Tibial nerve (tissue), 4 donors: ENCODE measurements at regions not wholly inside any gene's neighbourhood (a gene's known extent, or its start where the extent isn't known, plus 50 kb on each side); places are given as distances from the start of the nearest gene placed in this dataset.

Experiments used
- DNase-seq, 2 donors: peaks; one replicate each; pipeline ENCODE4 v3.0.0-alpha.2; 2019; ENCODE audit warnings: low spot score in 2 of 2
- H3K27ac ChIP-seq, 4 donors: fragments of 200-600 bp; sonication (generic) in 3 of 4; one replicate each; pipeline ENCODE4 v1.5.1; 2017 to 2019; ENCODE audit warnings: mild to moderate bottlenecking in 1 of 4
- H3K27me3 ChIP-seq, 2 donors: fragments of 200-600 bp; sonication (generic) in 1 of 2; one replicate each; pipeline versions ENCODE4 v1.5.1 to v1.6.0; 2017 to 2019
- H3K36me3 ChIP-seq, 3 donors: fragments of 200-600 bp; sonication (generic); one replicate each; pipeline ENCODE4 v1.5.1; 2018 to 2019
- H3K4me1 ChIP-seq, 4 donors: fragments of 200-600 bp; sonication (generic) in 3 of 4; one replicate each; pipeline ENCODE4 v1.5.1; 2017 to 2019
- H3K4me3 ChIP-seq, 4 donors: fragments of 200-600 bp; sonication (generic) in 3 of 4; one replicate each; pipeline ENCODE4 v1.5.1; 2017 to 2019; ENCODE audit warnings: mild to moderate bottlenecking in 1 of 4, moderate library complexity in 1 of 4
- H3K9me3 ChIP-seq, 4 donors: fragments of 200-600 bp; sonication (generic) in 3 of 4; one replicate each; pipeline ENCODE4 v1.5.1; 2017 to 2019
- CTCF ChIP-seq, 5 experiments: fragments of 200-600 bp in 3 of 5; fragments of 450-650 bp in 2 of 5; sonication (generic) in 3 of 5; IDR thresholded peaks; one replicate each; pipeline ENCODE4 v1.5.1; 2016 to 2019; ENCODE audit warnings: antibody characterized with exemption in 5 of 5, mild to moderate bottlenecking in 3 of 5, moderate library complexity in 2 of 5
- EP300 ChIP-seq, 2 donors: sonication (generic); formaldehyde crosslinking; IDR thresholded peaks; one replicate each; pipeline ENCODE4 v1.6.1; 2017; ENCODE audit warnings: antibody characterized with exemption in 2 of 2, mild to moderate bottlenecking in 1 of 2
- POLR2A ChIP-seq, 2 donors: fragments of 450-650 bp; IDR thresholded peaks; one replicate each; pipeline ENCODE4 v1.6.1; 2017; ENCODE audit warnings: antibody characterized with exemption in 2 of 2, mild to moderate bottlenecking in 2 of 2, moderate library complexity in 2 of 2
- WGBS, 2 donors: methylation state at CpG; one replicate each; pipeline ENCODE4 v1.1.5; 2018; 5-methylcytosine and 5-hydroxymethylcytosine counted together

GRCh38 chr18:76219023-76219422 lies 276.0 kb downstream of the ZNF516 start:
- TF ChIP-seq POLR2A (IDR thresholded peaks at IDR 0.05) (no peak), EP300 (IDR thresholded peaks at IDR 0.05) (no peak), CTCF (IDR thresholded peaks at IDR 0.05) (no peak)
- DNase-seq = no peak
- H3K9me3 ChIP-seq = no peaks in the 10 kb centered on the region
- H3K4me3 ChIP-seq = no peak overlapping the region
- H3K27me3 ChIP-seq = no peaks in the 10 kb centered on the region
- no peaks in the 10 kb centered on the region for H3K36me3 ChIP-seq
- WGBS, 2 donors = 75 to 81% methylated on average over 8 of the region's 8 CpGs
- H3K4me1 ChIP-seq = no peaks in the 10 kb centered on the region
- no peak overlapping the region for H3K27ac ChIP-seq

GRCh38 chr18:76216096-76216495 lies 278.9 kb downstream of the ZNF516 start:
- Histone ChIP-seq H3K4me1 (no peaks in the 10 kb centered on the region), H3K36me3 (no peaks in the 10 kb centered on the region), H3K9me3 (no peaks in the 10 kb centered on the region), H3K4me3 (no peak overlapping the region), H3K27me3 (no peaks in the 10 kb centered on the region), H3K27ac (no peak overlapping the region)
- WGBS, 2 donors = 97% methylated on average over 1 of the region's 1 CpG
- TF ChIP-seq EP300 (IDR thresholded peaks at IDR 0.05) = no peak
- TF ChIP-seq CTCF (IDR thresholded peaks at IDR 0.05) = no peak
- TF ChIP-seq POLR2A (IDR thresholded peaks at IDR 0.05) = no peak
- DNase-seq = no peak

- no peaks in the 10 kb centered on the region for H3K9me3 ChIP-seq
- DNase-seq = no peak
- TF ChIP-seq POLR2A (IDR thresholded peaks at IDR 0.05) (no peak), CTCF (IDR thresholded peaks at IDR 0.05) (no peak), EP300 (IDR thresholded peaks at IDR 0.05) (no peak)
These were observed 281.1 kb downstream of the ZNF516 start for GRCh38 chr18:76213991-76214390.

GRCh38 chr18:76212960-76213359 lies 282.1 kb downstream of the ZNF516 start:
- DNase-seq = no peak
- H3K4me3 ChIP-seq = no peak overlapping the region
- TF ChIP-seq CTCF (IDR thresholded peaks at IDR 0.05) (no peak), EP300 (IDR thresholded peaks at IDR 0.05) (no peak), POLR2A (IDR thresholded peaks at IDR 0.05) (no peak)
- H3K9me3 ChIP-seq = no peaks in the 10 kb centered on the region
- 64 to 70% methylated on average over 7 of the region's 7 CpGs for WGBS, 2 donors
- H3K27me3 ChIP-seq = no peaks in the 10 kb centered on the region
- H3K27ac ChIP-seq = no peak overlapping the region
- H3K36me3 ChIP-seq = no peaks in the 10 kb centered on the region
- H3K4me1 ChIP-seq = no peaks in the 10 kb centered on the region

More at GRCh38 chr18:76213991-76214390, 281.1 kb downstream of the ZNF516 start:
- Histone ChIP-seq H3K27ac (no peak overlapping the region), H3K27me3 (no peaks in the 10 kb centered on the region), H3K4me1 (no peaks in the 10 kb centered on the region), H3K36me3 (no peaks in the 10 kb centered on the region), H3K4me3 (no peak overlapping the region)
- 44 to 56% methylated on average over 3 of the region's 3 CpGs for WGBS, 2 donors

- DNase-seq = no peak
- H3K36me3 ChIP-seq = no peaks in the 10 kb centered on the region
- H3K9me3 ChIP-seq = no peaks in the 10 kb centered on the region
- no peak overlapping the region for H3K27ac ChIP-seq
- WGBS, 2 donors = 88 to 90% methylated on average over 7 of the region's 7 CpGs
- H3K4me3 ChIP-seq = no peak overlapping the region
- no peaks in the 10 kb centered on the region for H3K27me3 ChIP-seq
- H3K4me1 ChIP-seq = no peaks in the 10 kb centered on the region
- no peak for TF ChIP-seq POLR2A (IDR thresholded peaks at IDR 0.05)
- no peak for TF ChIP-seq CTCF (IDR thresholded peaks at IDR 0.05)
These were observed 285.4 kb downstream of the ZNF516 start for GRCh38 chr18:76209597-76209996.
